GM23248 (cell line): ENCODE measurements at regions not wholly inside any gene's neighbourhood (a gene's known extent, or its start where the extent isn't known, plus 50 kb on each side); places are given as distances from the start of the nearest gene placed in this dataset.

Experiments used
- EZH2 ChIP-seq: fragments of 200-600 bp; sonication (generic); IDR thresholded peaks from 2 replicates; pipeline ENCODE4 v1.6.1; 2018; ENCODE audit warnings: antibody characterized with exemption, mild to moderate bottlenecking; ENCODE audit not compliant: insufficient read depth, poor library complexity, severe bottlenecking
- EZH2phosphoT487 ChIP-seq: fragments of 200-600 bp; sonication (generic); IDR thresholded peaks from 2 replicates; pipeline ENCODE4 v1.6.1; 2018; ENCODE audit warnings: antibody characterized with exemption, moderate library complexity, mild to moderate bottlenecking, low read depth; ENCODE audit not compliant: insufficient read depth

- TF ChIP-seq EZH2phosphoT487 (no peak), EZH2 (no peak)
These were observed 120.3 kb upstream of the CADPS start for GRCh38 chr3:62995530-62995929.
